GM23248 (cell line): ENCODE measurements at regions not wholly inside any gene's neighbourhood (a gene's known extent, or its start where the extent isn't known, plus 50 kb on each side); places are given as distances from the start of the nearest gene placed in this dataset.

Experiments used
- DNase-seq: peaks from one replicate; pipeline ENCODE4 v3.0.0-alpha.2; 2015
- H2AFZ ChIP-seq: fragments of 200-600 bp; sonication (generic); 2 replicates; pipeline ENCODE4 v1.6.1; 2016; ENCODE audit warnings: antibody characterized with exemption
- H3F3A ChIP-seq: fragments of 200-600 bp; sonication (generic); 2 replicates; pipeline ENCODE4 v1.6.1; 2016; ENCODE audit warnings: mild to moderate bottlenecking, antibody characterized with exemption, mixed run types; ENCODE audit not compliant: insufficient read depth
- H3K27ac ChIP-seq: fragments of 200-600 bp; sonication (generic); 2 replicates; pipeline ENCODE4 v1.5.1; 2016; ENCODE audit warnings: mild to moderate bottlenecking
- H3K27me3 ChIP-seq: fragments of 200-600 bp; sonication (generic); replicated peaks from 2 replicates; pipeline ENCODE4 v1.6.1; 2016; ENCODE audit warnings: mild to moderate bottlenecking; ENCODE audit not compliant: insufficient read depth
- H3K36me3 ChIP-seq: fragments of 200-600 bp; sonication (generic); 2 replicates; pipeline ENCODE4 v1.6.1; 2016; ENCODE audit warnings: low read depth, mild to moderate bottlenecking
- H3K4me1 ChIP-seq: fragments of 200-600 bp; sonication (generic); 2 replicates; pipeline ENCODE4 v1.6.1; 2016; ENCODE audit warnings: mild to moderate bottlenecking; ENCODE audit not compliant: insufficient read depth
- H3K4me2 ChIP-seq: fragments of 200-600 bp; sonication (generic); one replicate; pipeline ENCODE4 v1.6.1; 2016; ENCODE audit warnings: mild to moderate bottlenecking; ENCODE audit not compliant: unreplicated experiment
- H3K4me3 ChIP-seq: fragments of 200-600 bp; sonication (generic); 2 replicates; pipeline ENCODE4 v1.5.1; 2016; ENCODE audit warnings: mild to moderate bottlenecking
- H3K79me2 ChIP-seq: fragments of 200-600 bp; sonication (generic); 2 replicates; pipeline ENCODE4 v1.6.1; 2016; ENCODE audit warnings: mild to moderate bottlenecking; ENCODE audit not compliant: insufficient read depth
- H3K9ac ChIP-seq: fragments of 200-600 bp; sonication (generic); 2 replicates; pipeline ENCODE4 v1.6.1; 2016; ENCODE audit warnings: mild to moderate bottlenecking
- H3K9me2 ChIP-seq: fragments of 200-600 bp; sonication (generic); 2 replicates; pipeline ENCODE4 v1.6.1; 2016; ENCODE audit warnings: mixed run types, mild to moderate bottlenecking, moderate library complexity; ENCODE audit not compliant: insufficient read depth
- H3K9me3 ChIP-seq: fragments of 200-600 bp; sonication (generic); one replicate; pipeline ENCODE4 v1.6.1; 2017; ENCODE audit warnings: low read depth
- H4K20me1 ChIP-seq: fragments of 200-600 bp; sonication (generic); 2 replicates; pipeline ENCODE4 v1.6.0; 2016; ENCODE audit not compliant: insufficient read depth
- EZH2 ChIP-seq: fragments of 200-600 bp; sonication (generic); IDR thresholded peaks from 2 replicates; pipeline ENCODE4 v1.6.1; 2018; ENCODE audit warnings: antibody characterized with exemption, mild to moderate bottlenecking; ENCODE audit not compliant: insufficient read depth, poor library complexity, severe bottlenecking
- EZH2phosphoT487 ChIP-seq: fragments of 200-600 bp; sonication (generic); IDR thresholded peaks from 2 replicates; pipeline ENCODE4 v1.6.1; 2018; ENCODE audit warnings: antibody characterized with exemption, moderate library complexity, mild to moderate bottlenecking, low read depth; ENCODE audit not compliant: insufficient read depth
- WGBS, 2 experiments: methylation state at CpG; one replicate each; pipeline ENCODE4 v1.1.6; 2015 to 2017; ENCODE audit warnings: low lambda C conversion rate in 2 of 2, low coverage in 1 of 2; ENCODE audit errors: missing lambda C conversion rate in 2 of 2; 5-methylcytosine and 5-hydroxymethylcytosine counted together
- in situ Hi-C: fragments of 300-500 bp; cut with MboI; formaldehyde crosslinking; loops from 2 replicates; pipeline ENCODE4 v1.15.0; 2020

- no peaks in the 10 kb centered on the region for H3K36me3 ChIP-seq
- no peaks in the 10 kb centered on the region for H3K9me3 ChIP-seq
- no peaks in the 10 kb centered on the region for H3K27me3 ChIP-seq
- DNase-seq = no peak
- H3K4me1 ChIP-seq = no peaks in the 10 kb centered on the region
- H4K20me1 ChIP-seq = no peaks in the 10 kb centered on the region
- WGBS, 2 experiments = 71 to 74% methylated on average over 2 of the region's 2 CpGs
- H2AFZ ChIP-seq = no peak overlapping the region
- no peaks in the 10 kb centered on the region for H3K79me2 ChIP-seq
- in situ Hi-C loops = no loop called here
- no peak overlapping the region for H3K4me3 ChIP-seq
- H3K9ac ChIP-seq = no peak overlapping the region
- H3F3A ChIP-seq = no peaks in the 10 kb centered on the region
- H3K4me2 ChIP-seq = no peak overlapping the region
- no peaks in the 10 kb centered on the region for H3K9me2 ChIP-seq
- H3K27ac ChIP-seq = no peak overlapping the region
- TF ChIP-seq EZH2phosphoT487 = no peak
- no peak for TF ChIP-seq EZH2
Observed at GRCh38 chr7:142671506-142671905, 77.8 kb upstream of the PRSS1 start.

GRCh38 chr7:142670511-142670910 is 78.8 kb upstream of the PRSS1 start:
- in situ Hi-C loops = no loop called here
- Histone ChIP-seq H3F3A (no peaks in the 10 kb centered on the region), H3K27ac (no peak overlapping the region), H3K9me2 (no peaks in the 10 kb centered on the region), H3K27me3 (no peaks in the 10 kb centered on the region), H3K4me3 (no peak overlapping the region), H3K4me1 (no peaks in the 10 kb centered on the region), H4K20me1 (no peaks in the 10 kb centered on the region), H3K9ac (no peak overlapping the region), H3K36me3 (no peaks in the 10 kb centered on the region), H2AFZ (no peak overlapping the region), H3K79me2 (no peaks in the 10 kb centered on the region), H3K4me2 (no peak overlapping the region), H3K9me3 (no peaks in the 10 kb centered on the region)
- TF ChIP-seq EZH2 (no peak), EZH2phosphoT487 (no peak)
- 0% methylated on average over 1 of the region's 1 CpG for WGBS, 2 experiments
- no peak for DNase-seq

- in situ Hi-C loops = no loop called here
- peak; percentile 32 for DNase-seq
- Histone ChIP-seq H3K9me3 (no peaks in the 10 kb centered on the region), H3K9me2 (no peaks in the 10 kb centered on the region), H3K36me3 (no peaks in the 10 kb centered on the region), H3K4me3 (no peak overlapping the region), H3K4me2 (no peak overlapping the region), H3K4me1 (no peaks in the 10 kb centered on the region), H4K20me1 (no peaks in the 10 kb centered on the region), H3K79me2 (no peaks in the 10 kb centered on the region), H3K27ac (no peak overlapping the region), H3F3A (no peaks in the 10 kb centered on the region), H3K27me3 (no peaks in the 10 kb centered on the region), H3K9ac (no peak overlapping the region), H2AFZ (no peak overlapping the region)
- no peak for TF ChIP-seq EZH2
- TF ChIP-seq EZH2phosphoT487 = no peak
- WGBS, 2 experiments = 44 to 50% methylated on average over 2 of the region's 2 CpGs
Observed at GRCh38 chr7:142669074-142669654, 80.1 kb upstream of the PRSS1 start.

GRCh38 chr7:142668495-142668894 is 80.8 kb upstream of the PRSS1 start:
- Histone ChIP-seq H3K9ac (no peak overlapping the region), H3K9me2 (no peaks in the 10 kb centered on the region), H3K4me1 (no peaks in the 10 kb centered on the region), H3F3A (no peaks in the 10 kb centered on the region), H3K4me3 (no peak overlapping the region), H3K27ac (no peak overlapping the region), H2AFZ (no peak overlapping the region), H3K79me2 (no peaks in the 10 kb centered on the region), H3K4me2 (no peak overlapping the region), H3K27me3 (no peaks in the 10 kb centered on the region), H4K20me1 (no peaks in the 10 kb centered on the region), H3K9me3 (no peaks in the 10 kb centered on the region), H3K36me3 (no peaks in the 10 kb centered on the region)
- DNase-seq = no peak
- 44 to 48% methylated on average over 4 of the region's 4 CpGs for WGBS, 2 experiments
- TF ChIP-seq EZH2phosphoT487 = no peak
- TF ChIP-seq EZH2 = no peak
- in situ Hi-C loops = no loop called here

GRCh38 chr7:142657376-142657775 is 91.9 kb upstream of the PRSS1 start:
- Histone ChIP-seq H3K4me3 (no peak overlapping the region), H3K9ac (no peak overlapping the region), H3K4me1 (no peaks in the 10 kb centered on the region), H3K79me2 (no peaks in the 10 kb centered on the region), H2AFZ (no peak overlapping the region), H3K9me3 (no peaks in the 10 kb centered on the region), H3K4me2 (no peak overlapping the region), H3K36me3 (no peaks in the 10 kb centered on the region), H3K27me3 (peaks cover 7% of the 10 kb centered on the region; the same call in 1 of the 2 replicates), H4K20me1 (no peaks in the 10 kb centered on the region), H3F3A (no peaks in the 10 kb centered on the region), H3K27ac (no peak overlapping the region), H3K9me2 (no peaks in the 10 kb centered on the region)
- DNase-seq = no peak
- WGBS, 2 experiments = 0 to 4% methylated on average over 1 of the region's 1 CpG
- in situ Hi-C loops = no loop called here
- TF ChIP-seq EZH2 (no peak), EZH2phosphoT487 (no peak)
